RKO (cell line): ENCODE measurements at regions not wholly inside any gene's neighbourhood (a gene's known extent, or its start where the extent isn't known, plus 50 kb on each side); places are given as distances from the start of the nearest gene placed in this dataset.

ENCODE experiments used
- DNase-seq: peaks from one replicate; pipeline ENCODE4 v3.0.0-alpha.2; 2016; ENCODE audit warnings: low spot score

- DNase-seq, result no peak
These were observed 785.4 kb downstream of the NR2F1-AS1 start for GRCh38 chr5:92795633-92796032.

DNA sequence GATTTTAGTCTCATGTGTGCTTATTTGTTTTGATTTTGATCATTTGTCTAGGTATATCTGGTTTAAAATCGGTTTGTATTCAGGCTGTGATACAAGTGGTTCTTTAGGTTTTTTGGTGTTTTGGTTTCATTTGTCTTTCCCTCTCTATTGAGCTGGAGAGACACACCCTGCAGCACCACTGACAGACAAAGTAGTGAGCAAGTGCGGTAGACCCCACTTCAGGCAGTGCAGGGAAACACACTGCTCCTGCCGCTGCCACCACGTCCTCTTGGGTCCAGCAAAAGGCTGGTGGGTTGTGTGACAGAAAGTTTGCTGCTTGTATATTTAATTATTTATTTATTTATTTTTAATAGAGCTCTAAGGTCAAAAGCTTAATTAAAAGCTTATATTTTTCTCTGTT, 801.0 kb downstream of the NR2F1-AS1 start:
- no peak for DNase-seq

- no peak for DNase-seq
These were observed 801.5 kb downstream of the NR2F1-AS1 start for GRCh38 chr5:92779536-92779935.

- DNase-seq, result no peak
These were observed 802.8 kb downstream of the NR2F1-AS1 start for GRCh38 chr5:92778261-92778660.

GRCh38 chr5:92777421-92777820, 803.6 kb downstream of the NR2F1-AS1 start:
- DNase-seq, result no peak

- peak; percentile 61 for DNase-seq
These were observed 805.1 kb downstream of the NR2F1-AS1 start for GRCh38 chr5:92775711-92776615.

DNA sequence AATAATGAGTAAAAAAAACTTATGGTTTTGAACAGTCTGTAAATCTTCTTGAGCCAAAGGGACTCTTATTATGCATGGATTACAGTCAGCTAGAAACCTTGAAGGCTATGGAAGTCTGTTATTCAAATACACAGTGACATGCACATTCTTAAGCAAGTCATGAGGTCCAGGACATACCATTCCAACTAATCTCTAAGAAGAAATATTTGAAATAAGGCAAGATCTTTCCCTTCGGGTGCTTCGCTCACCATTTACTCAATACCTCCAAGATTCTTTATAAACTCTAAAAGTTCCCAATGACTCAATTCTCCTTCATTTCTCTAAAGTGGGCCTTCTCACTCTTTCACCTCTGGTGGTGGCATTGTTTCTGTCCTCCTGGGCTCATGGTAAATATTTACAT, 811.0 kb downstream of the NR2F1-AS1 start:
- no peak for DNase-seq

DNA sequence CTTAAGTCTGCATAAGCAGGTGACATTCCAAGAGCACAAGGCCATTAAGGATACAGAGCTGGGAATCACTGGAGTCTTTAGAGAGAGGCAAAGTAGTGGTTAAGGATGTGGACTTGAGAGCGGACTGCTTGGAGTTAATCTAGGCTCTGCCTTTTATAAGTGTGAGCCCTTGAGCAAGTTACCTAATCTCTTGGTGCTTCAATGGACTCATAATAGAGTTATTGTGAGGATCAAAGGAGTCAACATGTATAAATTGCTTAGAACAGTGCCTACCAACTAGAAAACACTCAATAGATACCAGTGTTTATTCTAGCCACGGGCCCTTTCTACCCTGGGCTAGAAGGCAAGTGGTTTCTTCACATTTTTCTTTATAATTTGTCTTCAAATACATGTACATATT, 819.4 kb downstream of the NR2F1-AS1 start:
- no peak for DNase-seq

- no peak for DNase-seq
These were observed 820.5 kb downstream of the NR2F1-AS1 start for GRCh38 chr5:92760550-92760949.

DNA sequence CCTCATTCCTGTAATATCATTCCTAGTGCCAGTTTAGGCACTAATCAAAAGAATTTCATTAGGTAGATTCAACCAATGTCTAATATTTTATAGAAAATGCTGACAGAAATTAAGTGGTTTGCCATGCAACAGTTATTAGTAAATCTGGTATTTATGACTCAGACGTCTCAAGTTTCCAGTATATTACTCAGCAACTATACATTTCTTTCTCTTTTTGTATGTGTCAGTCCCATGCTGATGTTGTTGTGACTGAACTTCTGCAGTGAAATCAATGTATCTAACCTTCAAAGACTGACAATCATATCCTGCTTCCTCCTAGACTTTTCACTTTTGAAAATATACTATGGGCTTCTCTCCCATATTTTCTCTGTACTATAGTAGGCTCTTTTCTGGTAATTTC, 822.5 kb downstream of the NR2F1-AS1 start:
- DNase-seq, result peak; percentile 62

DNA sequence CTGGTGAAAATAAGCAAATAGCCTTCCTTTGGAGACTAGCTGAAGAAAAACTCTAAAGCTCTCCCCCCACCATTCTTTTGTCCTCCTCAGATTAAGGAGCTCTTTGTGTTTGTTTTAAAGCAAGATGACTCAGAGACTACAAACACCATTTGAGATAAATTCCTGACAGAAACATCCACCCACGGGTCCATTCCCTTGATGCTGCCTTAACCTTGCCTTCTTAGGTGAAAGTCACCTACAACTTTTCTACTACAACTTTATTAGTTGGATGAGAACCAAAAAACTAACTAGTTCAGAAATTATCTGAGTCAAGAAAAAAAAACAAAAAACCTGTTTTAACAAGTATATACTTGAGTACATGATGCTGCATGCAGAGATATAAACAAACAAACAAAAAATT, 831.1 kb downstream of the NR2F1-AS1 start:
- DNase-seq, result no peak

DNA sequence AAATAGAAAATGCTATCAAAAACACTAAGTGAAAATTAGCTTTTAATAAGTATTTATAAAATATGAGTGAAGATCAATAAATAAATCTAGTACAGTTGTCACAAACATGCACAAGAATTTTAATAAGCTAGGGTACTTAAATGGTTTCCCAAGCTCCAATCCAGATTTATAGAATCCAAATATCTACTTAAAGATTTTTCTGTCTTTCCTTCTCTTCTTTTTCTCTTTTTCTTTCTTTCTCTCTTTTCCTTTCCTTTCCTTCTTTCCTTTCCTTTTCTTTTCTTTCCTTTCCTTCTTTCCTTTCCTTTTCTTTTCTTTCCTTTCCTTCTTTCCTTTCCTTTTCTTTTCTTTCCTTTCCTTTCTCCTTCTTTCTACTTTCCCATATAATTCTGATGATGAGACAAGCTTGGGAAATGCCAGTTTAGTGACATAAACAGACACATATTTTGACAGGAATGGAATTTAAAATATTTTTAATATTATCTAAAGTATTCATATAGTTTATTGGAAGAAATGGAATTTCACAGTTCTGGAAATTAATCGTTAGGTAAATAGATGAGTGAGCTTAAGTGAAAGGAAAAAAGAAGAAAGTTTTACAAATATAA, 832.8 kb downstream of the NR2F1-AS1 start:
- no peak for DNase-seq

DNA sequence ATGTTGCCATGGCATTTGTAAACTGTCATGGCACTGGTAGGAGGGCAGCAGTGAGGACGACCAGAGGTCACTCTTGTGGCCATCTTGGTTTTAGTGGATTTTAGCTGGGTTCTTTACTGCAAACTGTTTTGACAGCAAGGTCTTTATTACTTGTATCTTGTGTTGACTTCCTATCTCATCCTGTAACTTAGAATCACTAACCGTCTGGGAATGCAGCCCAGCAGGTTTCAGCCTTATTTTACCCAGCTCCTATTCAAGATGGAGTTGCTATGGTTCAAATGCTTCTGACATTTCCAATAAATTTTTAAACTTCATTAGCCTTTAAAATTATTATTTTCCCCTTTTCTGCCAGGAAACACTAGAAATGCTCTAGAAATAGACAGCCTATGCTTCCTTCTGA, 839.1 kb downstream of the NR2F1-AS1 start:
- DNase-seq, result no peak

GRCh38 chr5:92734211-92734940, 846.6 kb downstream of the NR2F1-AS1 start:
- no peak for DNase-seq

- no peak for DNase-seq
These were observed 850.5 kb downstream of the NR2F1-AS1 start for GRCh38 chr5:92730486-92730885.

DNA sequence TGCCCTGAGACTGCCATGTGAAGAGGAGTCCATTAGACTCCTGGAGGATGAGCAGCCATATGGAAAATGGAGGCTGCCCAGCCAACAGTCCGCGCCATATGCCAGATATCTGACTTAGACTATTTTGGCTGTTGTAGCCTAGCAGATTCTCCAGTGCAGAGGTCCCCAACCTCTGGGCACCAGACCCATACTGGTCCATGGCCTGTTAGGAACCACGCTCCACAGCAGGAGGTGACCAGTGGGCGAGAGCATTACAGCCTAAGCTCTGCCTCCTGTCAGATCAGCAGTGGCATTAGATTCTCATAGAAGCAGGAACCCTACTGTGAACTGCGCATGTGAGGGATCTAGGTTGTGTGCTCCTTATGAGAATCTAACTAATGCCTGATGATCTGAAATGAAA, 851.9 kb downstream of the NR2F1-AS1 start:
- no peak for DNase-seq

DNA sequence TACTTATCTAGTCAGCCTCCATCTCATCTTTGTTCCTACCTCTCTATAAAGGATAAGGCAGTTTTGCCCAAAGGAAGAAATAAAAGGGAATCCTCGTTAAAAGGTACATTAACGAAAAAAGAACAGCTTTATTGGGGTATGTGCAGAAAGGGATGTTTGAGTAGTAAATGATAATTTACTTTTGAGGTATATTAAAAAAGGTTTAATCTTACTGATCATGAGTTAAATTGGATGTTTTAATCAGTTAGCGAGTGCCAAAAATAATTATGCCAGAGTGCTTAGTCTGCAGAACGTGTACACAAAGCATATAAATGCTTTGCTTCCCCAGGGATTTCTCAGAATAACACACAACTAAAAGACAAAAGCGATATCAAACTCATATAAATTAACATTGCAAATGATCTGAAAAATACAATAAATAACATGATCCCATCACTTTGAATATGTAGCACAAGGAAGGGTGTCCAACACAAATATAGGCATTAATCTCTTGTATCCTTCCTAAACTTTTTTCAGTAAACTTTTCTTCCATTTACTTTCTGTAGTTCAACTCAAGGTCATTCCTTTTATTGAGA, 865.0 kb downstream of the NR2F1-AS1 start:
- DNase-seq, result no peak

- no peak for DNase-seq
These were observed 867.2 kb downstream of the NR2F1-AS1 start for GRCh38 chr5:92713826-92714225.

DNA sequence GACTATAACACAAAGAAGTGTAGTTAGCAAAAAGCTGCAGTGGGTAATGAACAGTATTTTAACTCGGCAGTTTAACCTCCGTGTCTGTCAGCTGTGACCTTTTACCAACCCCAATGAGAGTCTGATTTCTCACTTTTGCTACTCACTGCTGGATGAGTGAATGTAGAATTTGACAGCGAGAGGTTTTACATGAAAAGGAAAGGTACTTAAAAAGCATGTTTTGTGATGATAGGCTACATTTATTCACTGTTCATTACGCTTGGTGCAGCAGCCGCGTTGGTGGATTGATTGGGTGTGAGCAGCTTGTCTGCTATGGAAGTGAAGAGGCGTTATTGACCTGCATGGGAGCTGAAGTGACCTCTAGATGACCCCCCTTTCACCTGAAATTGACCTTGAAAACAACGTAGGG, 867.7 kb downstream of the NR2F1-AS1 start:
- no peak for DNase-seq

- DNase-seq, result no peak
These were observed 869.1 kb downstream of the NR2F1-AS1 start for GRCh38 chr5:92711956-92712355.

DNA sequence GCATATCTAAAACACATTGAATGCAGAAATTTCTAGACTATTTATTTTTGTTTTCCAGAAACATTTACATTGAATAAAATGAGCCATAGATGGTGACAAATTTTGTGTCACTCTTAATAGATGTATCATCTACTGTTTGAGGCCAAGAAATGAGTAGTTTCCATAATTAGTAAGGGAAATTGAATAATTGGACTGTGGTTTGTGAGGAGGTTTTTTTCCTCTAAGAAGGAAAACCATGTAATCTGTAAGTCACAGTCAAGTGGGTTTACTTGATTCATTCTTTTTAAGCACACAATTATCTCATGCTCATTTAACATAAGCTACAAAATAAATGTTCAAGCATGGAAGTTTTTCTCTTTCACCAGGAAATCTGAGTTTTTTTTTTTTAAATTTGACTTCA, 876.4 kb downstream of the NR2F1-AS1 start:
- peak; percentile 45 for DNase-seq

GRCh38 chr5:92703976-92704375, 877.0 kb downstream of the NR2F1-AS1 start:
- no peak for DNase-seq
